ENCODE measurements at regions not wholly inside any gene's neighbourhood (a gene's known extent, or its start where the extent isn't known, plus 50 kb on each side); places are given as distances from the start of the nearest gene placed in this dataset.

GRCh38 chr11:134468796-134469195 lies 56.8 kb upstream of the B3GAT1 start:
- no peaks in the 10 kb centered on the region for H3K36me3 Mint-ChIP-seq
- TF ChIP-seq CTCF (conservative IDR thresholded peaks at IDR 0.05): no peak
- H3K27ac Mint-ChIP-seq: peak overlapping the region; percentile 88
- DNase-seq (ENCODE audit: extremely low spot score, unreplicated experiment): no peak
- peak overlapping the region; percentile 51 for H3K4me3 Mint-ChIP-seq
- H3K4me1 Mint-ChIP-seq (ENCODE audit: unreplicated experiment): peaks cover 12% of the 10 kb centered on the region
- H3K9me3 Mint-ChIP-seq: no peaks in the 10 kb centered on the region
- peaks cover 46% of the 10 kb centered on the region for H3K27me3 Mint-ChIP-seq

GRCh38 chr11:134468081-134468668 lies 56.1 kb upstream of the B3GAT1 start:
- H3K4me3 Mint-ChIP-seq: peak overlapping the region; percentile 51
- H3K36me3 Mint-ChIP-seq: no peaks in the 10 kb centered on the region
- peaks cover 12% of the 10 kb centered on the region for H3K4me1 Mint-ChIP-seq (ENCODE audit: unreplicated experiment)
- no peak for TF ChIP-seq CTCF (conservative IDR thresholded peaks at IDR 0.05)
- peak overlapping the region; percentile 88 for H3K27ac Mint-ChIP-seq
- DNase-seq (ENCODE audit: extremely low spot score, unreplicated experiment): no peak
- H3K27me3 Mint-ChIP-seq: peaks cover 42% of the 10 kb centered on the region
- no peaks in the 10 kb centered on the region for H3K9me3 Mint-ChIP-seq

- H3K27me3 Mint-ChIP-seq: peaks cover 40% of the 10 kb centered on the region
- H3K9me3 Mint-ChIP-seq: no peaks in the 10 kb centered on the region
- DNase-seq (ENCODE audit: extremely low spot score, unreplicated experiment): no peak
- H3K4me3 Mint-ChIP-seq: peak overlapping the region; percentile 36
- no peaks in the 10 kb centered on the region for H3K36me3 Mint-ChIP-seq
- TF ChIP-seq CTCF (conservative IDR thresholded peaks at IDR 0.05): no peak
- H3K27ac Mint-ChIP-seq: peak overlapping the region; percentile 1
- peaks cover 12% of the 10 kb centered on the region for H3K4me1 Mint-ChIP-seq (ENCODE audit: unreplicated experiment)
Measured at GRCh38 chr11:134466610-134467567, 54.8 kb upstream of the B3GAT1 start.

- H3K27me3 Mint-ChIP-seq: peaks cover 47% of the 10 kb centered on the region
- H3K9me3 Mint-ChIP-seq: no peaks in the 10 kb centered on the region
- no peak for TF ChIP-seq CTCF (conservative IDR thresholded peaks at IDR 0.05)
- DNase-seq (ENCODE audit: extremely low spot score, unreplicated experiment): no peak
- no peak overlapping the region for H3K4me3 Mint-ChIP-seq
- H3K36me3 Mint-ChIP-seq: no peaks in the 10 kb centered on the region
- no peak overlapping the region for H3K27ac Mint-ChIP-seq
- peaks cover 12% of the 10 kb centered on the region for H3K4me1 Mint-ChIP-seq (ENCODE audit: unreplicated experiment)
Measured at GRCh38 chr11:134466156-134466555, 54.1 kb upstream of the B3GAT1 start.

GRCh38 chr11:134464981-134465730 lies 53.1 kb upstream of the B3GAT1 start:
- no peaks in the 10 kb centered on the region for H3K36me3 Mint-ChIP-seq
- TF ChIP-seq CTCF (conservative IDR thresholded peaks at IDR 0.05): no peak
- no peak overlapping the region for H3K27ac Mint-ChIP-seq
- H3K27me3 Mint-ChIP-seq: peaks cover 51% of the 10 kb centered on the region
- H3K4me1 Mint-ChIP-seq (ENCODE audit: unreplicated experiment): peaks cover 12% of the 10 kb centered on the region
- H3K4me3 Mint-ChIP-seq: no peak overlapping the region
- no peak for DNase-seq (ENCODE audit: extremely low spot score, unreplicated experiment)
- H3K9me3 Mint-ChIP-seq: no peaks in the 10 kb centered on the region

All from type B pancreatic cell (in vitro differentiated cells).